ENCODE measurements at regions not wholly inside any gene's neighbourhood (a gene's known extent, or its start where the extent isn't known, plus 50 kb on each side); places are given as distances from the start of the nearest gene placed in this dataset.

DNA sequence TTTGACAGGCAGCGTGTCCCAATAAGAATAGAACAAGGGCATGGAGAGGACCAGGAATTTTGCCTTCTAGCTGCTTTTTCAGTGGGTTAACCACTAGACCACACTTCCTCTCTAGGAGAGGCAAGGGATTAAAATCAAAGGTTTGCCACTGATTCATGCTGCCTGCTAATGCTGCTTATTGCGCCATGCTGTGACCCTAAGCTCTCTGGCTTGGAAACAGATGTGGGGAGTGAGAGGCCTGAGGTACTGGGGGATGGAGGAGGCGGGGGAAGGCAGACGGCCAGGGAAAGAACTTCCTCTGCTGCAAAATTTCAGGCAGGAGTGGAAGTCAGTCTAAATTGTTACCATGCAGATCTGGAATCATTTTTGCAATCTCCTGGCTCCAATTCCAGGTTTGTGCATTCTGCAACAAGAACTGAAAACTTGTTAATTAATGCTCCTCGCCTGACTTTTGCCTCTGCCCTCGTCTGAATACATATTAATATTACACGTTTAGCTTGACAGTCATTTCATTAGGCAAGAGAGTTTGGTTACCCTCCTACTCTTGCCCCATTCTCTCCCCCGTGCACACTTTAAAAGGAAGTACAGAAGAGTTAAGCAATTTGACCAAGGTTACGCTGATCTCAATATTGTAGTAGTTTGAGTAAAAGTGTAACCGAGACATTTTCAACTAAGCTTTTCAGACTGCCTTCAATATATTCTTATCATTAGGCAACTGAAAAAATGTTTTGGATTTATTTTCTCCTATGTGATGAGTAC, 121.7 kb upstream of the SPRED1 start:
- Histone ChIP-seq H3K79me1 (ENCODE audit: low read depth in 1 of 2, low read length in 2 of 2) (no peaks in the 10 kb centered on the region), H2AK9ac (replicated peaks; ENCODE audit: low read depth, low read length, poor library complexity) (no peak overlapping the region), H3K27ac (ENCODE audit: insufficient read depth, low read length) (peak overlapping the region; percentile 54; the same call in 1 of the 2 replicates), H3K18ac (ENCODE audit: low read depth, low read length) (no peak overlapping the region), H3K4ac (ENCODE audit: low read depth, low read length) (no peak overlapping the region), H3K4me2 (ENCODE audit: low read depth, low read length) (peak overlapping the region; percentile 32; the same call in 1 of the 2 replicates), H4K91ac (ENCODE audit: insufficient read depth, low read depth, low read length) (no peak overlapping the region), H4K8ac (ENCODE audit: low read depth in 2 of 2, low read length in 2 of 2) (no peak overlapping the region), H3K23ac (ENCODE audit: low read depth, low read length) (no peak overlapping the region), H3K4me1 (ENCODE audit: control insufficient read depth, insufficient read depth, low read length) (peaks cover 4% of the 10 kb centered on the region), H3K36me3 (ENCODE audit: control insufficient read depth, insufficient read depth, low read length) (no peaks in the 10 kb centered on the region), H3K4me3 (ENCODE audit: insufficient read depth, low read depth, low read length) (no peak overlapping the region), H2BK15ac (ENCODE audit: low read depth, low read length) (0 out of 3 replicates have a peak overlapping the region, but pooled peaks have one; percentile 65), H2BK5ac (ENCODE audit: low read depth, low read length, poor library complexity, severe bottlenecking) (peak overlapping the region; percentile 69), H2AFZ (replicated peaks; ENCODE audit: low read length, poor library complexity) (no peak overlapping the region), H4K5ac (ENCODE audit: low read depth, low read length) (no peak overlapping the region), H3K9ac (ENCODE audit: low read depth, low read length) (no peak overlapping the region), H3K14ac (replicated peaks; ENCODE audit: low read depth, low read length) (no peak overlapping the region), H3K27me3 (ENCODE audit: control insufficient read depth, insufficient read depth, low read length) (no peaks in the 10 kb centered on the region), H3K56ac (ENCODE audit: extremely low read depth, insufficient read depth, low read length) (no peak overlapping the region), H2BK120ac (ENCODE audit: low read depth, low read length) (no peak overlapping the region), H3K9me3 (ENCODE audit: control insufficient read depth, insufficient read depth, low read length) (no peaks in the 10 kb centered on the region), H2AK5ac (ENCODE audit: low read depth, low read length) (no peak overlapping the region), H4K20me1 (ENCODE audit: insufficient read depth, low read length) (no peaks in the 10 kb centered on the region), H2BK20ac (ENCODE audit: low read depth, low read length) (no peak overlapping the region), H3K9me1 (ENCODE audit: insufficient read depth, low read length) (no peaks in the 10 kb centered on the region)
- no TSS peak for BruUV-seq (replicated peaks)
- peak; percentile 100 for TF ChIP-seq CEBPB (IDR thresholded peaks at IDR 0.05; ENCODE audit: low read depth, low read length)
- TF ChIP-seq MXI1 (IDR thresholded peaks at IDR 0.05; ENCODE audit: borderline replicate concordance, low read depth, low read length): 0 out of 2 replicates have a peak, but pooled peaks have one; percentile 22
- peak; percentile 98 for TF ChIP-seq RCOR1 (IDR thresholded peaks at IDR 0.05; ENCODE audit: insufficient replicate concordance, low read length)
- TF ChIP-seq, protein P1, sequence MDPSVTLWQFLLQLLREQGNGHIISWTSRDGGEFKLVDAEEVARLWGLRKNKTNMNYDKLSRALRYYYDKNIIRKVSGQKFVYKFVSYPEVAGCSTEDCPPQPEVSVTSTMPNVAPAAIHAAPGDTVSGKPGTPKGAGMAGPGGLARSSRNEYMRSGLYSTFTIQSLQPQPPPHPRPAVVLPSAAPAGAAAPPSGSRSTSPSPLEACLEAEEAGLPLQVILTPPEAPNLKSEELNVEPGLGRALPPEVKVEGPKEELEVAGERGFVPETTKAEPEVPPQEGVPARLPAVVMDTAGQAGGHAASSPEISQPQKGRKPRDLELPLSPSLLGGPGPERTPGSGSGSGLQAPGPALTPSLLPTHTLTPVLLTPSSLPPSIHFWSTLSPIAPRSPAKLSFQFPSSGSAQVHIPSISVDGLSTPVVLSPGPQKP (IDR thresholded peaks at IDR 0.05; ENCODE audit: borderline replicate concordance, low read depth, low read length): no peak
- TF ChIP-seq FOS (IDR thresholded peaks at IDR 0.05; ENCODE audit: low read depth, low read length): peak; percentile 79
- no peak; the same call in 1 of the 2 replicates for TF ChIP-seq RAD21 (IDR thresholded peaks at IDR 0.05; ENCODE audit: low read length)
- TF ChIP-seq RFX5 (IDR thresholded peaks at IDR 0.05; ENCODE audit: low read depth, low read length): peak; percentile 52
- TF ChIP-seq SMC3 (IDR thresholded peaks at IDR 0.05; ENCODE audit: low read depth, low read length): peak; percentile 16; the same call in 1 of the 2 replicates
- peak; percentile 75 for TF ChIP-seq BHLHE40 (IDR thresholded peaks at IDR 0.05; ENCODE audit: low read depth, low read length)
- TF ChIP-seq, protein P2, sequence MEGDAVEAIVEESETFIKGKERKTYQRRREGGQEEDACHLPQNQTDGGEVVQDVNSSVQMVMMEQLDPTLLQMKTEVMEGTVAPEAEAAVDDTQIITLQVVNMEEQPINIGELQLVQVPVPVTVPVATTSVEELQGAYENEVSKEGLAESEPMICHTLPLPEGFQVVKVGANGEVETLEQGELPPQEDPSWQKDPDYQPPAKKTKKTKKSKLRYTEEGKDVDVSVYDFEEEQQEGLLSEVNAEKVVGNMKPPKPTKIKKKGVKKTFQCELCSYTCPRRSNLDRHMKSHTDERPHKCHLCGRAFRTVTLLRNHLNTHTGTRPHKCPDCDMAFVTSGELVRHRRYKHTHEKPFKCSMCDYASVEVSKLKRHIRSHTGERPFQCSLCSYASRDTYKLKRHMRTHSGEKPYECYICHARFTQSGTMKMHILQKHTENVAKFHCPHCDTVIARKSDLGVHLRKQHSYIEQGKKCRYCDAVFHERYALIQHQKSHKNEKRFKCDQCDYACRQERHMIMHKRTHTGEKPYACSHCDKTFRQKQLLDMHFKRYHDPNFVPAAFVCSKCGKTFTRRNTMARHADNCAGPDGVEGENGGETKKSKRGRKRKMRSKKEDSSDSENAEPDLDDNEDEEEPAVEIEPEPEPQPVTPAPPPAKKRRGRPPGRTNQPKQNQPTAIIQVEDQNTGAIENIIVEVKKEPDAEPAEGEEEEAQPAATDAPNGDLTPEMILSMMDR (conservative IDR thresholded peaks at IDR 0.05; ENCODE audit: low read depth, low read length): no peak
- peak; percentile 74; the same call in 1 of the 2 replicates for TF ChIP-seq MAZ (IDR thresholded peaks at IDR 0.05; ENCODE audit: borderline replicate concordance, low read depth, low read length)
- TF ChIP-seq MAFK (IDR thresholded peaks at IDR 0.05; ENCODE audit: low read depth, low read length): no peak
- no CpG with 5 or more reads among the region's 10 CpGs for WGBS, 2 experiments (ENCODE audit: extremely low coverage in 2 of 2, insufficient read length in 1 of 2)
- ATAC-seq (ENCODE audit: low read depth) (peak; percentile 73), DNase-seq (peak; percentile 98)
- dilution Hi-C loops (cut with HindIII; ENCODE audit: low sequenced_read_pairs, unreplicated experiment) (no loop called here), in situ Hi-C loops (cut with MboI; ENCODE audit: low sequenced_read_pairs) (no loop called here), intact Hi-C loops (cut with micrococcal nuclease) (loop anchor here (1.0 to 5.0 kb wide), 2 partner anchors 120 to 281 kb away; no protein-coding TSS in a partner anchor)
- ChIA-PET CTCF (no interaction called here), POLR2A (ENCODE audit: unreplicated experiment) (interaction anchor here (0.5 to 1.0 kb wide), 2 partner anchors 122 to 123 kb away, joined by 4 read pairs; partner anchors contain the start of gene SPRED1)

Data from IMR-90 (cell line).